ENCODE measurements at regions not wholly inside any gene's neighbourhood (a gene's known extent, or its start where the extent isn't known, plus 50 kb on each side); places are given as distances from the start of the nearest gene placed in this dataset.

DNA sequence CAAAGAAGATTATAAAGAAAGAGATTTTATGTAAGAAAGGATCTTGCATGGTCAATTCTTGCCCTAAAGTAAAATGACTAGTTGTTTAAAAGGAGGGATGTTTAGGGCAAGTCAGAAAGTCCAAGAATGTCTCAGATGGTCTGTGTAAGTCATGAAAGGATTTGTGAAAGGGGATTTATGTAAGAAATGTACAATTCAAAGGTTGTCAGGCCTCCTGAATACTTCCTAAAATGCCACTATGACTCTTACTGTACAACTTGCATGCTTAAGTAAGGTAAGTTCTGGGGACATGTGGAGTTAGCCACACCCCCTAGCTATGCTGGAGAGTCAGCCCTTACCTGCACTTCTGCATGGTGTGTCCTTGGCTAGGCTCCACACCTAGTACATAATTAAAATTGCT lies 328.9 kb upstream of the TGFBR2 start:
- Histone ChIP-seq H3K4me3 (no peak overlapping the region), H3K9me3 (peaks cover 0 to 18% (median 0%) of the 10 kb centered on the region in 11 donors), H3K36me3 (no peaks in the 10 kb centered on the region), H3K27me3 (no peaks in the 10 kb centered on the region), H3K4me1 (peaks cover 0 to 5% (median 0%) of the 10 kb centered on the region in 9 donors), H3K27ac (no peak overlapping the region)
- intact Hi-C loops (cut with DNase I) = no loop called here
- no peak for DNase-seq
- no peak for ATAC-seq
- TF ChIP-seq, protein P1, sequence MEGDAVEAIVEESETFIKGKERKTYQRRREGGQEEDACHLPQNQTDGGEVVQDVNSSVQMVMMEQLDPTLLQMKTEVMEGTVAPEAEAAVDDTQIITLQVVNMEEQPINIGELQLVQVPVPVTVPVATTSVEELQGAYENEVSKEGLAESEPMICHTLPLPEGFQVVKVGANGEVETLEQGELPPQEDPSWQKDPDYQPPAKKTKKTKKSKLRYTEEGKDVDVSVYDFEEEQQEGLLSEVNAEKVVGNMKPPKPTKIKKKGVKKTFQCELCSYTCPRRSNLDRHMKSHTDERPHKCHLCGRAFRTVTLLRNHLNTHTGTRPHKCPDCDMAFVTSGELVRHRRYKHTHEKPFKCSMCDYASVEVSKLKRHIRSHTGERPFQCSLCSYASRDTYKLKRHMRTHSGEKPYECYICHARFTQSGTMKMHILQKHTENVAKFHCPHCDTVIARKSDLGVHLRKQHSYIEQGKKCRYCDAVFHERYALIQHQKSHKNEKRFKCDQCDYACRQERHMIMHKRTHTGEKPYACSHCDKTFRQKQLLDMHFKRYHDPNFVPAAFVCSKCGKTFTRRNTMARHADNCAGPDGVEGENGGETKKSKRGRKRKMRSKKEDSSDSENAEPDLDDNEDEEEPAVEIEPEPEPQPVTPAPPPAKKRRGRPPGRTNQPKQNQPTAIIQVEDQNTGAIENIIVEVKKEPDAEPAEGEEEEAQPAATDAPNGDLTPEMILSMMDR (IDR thresholded peaks at IDR 0.05) = no peak

DNA sequence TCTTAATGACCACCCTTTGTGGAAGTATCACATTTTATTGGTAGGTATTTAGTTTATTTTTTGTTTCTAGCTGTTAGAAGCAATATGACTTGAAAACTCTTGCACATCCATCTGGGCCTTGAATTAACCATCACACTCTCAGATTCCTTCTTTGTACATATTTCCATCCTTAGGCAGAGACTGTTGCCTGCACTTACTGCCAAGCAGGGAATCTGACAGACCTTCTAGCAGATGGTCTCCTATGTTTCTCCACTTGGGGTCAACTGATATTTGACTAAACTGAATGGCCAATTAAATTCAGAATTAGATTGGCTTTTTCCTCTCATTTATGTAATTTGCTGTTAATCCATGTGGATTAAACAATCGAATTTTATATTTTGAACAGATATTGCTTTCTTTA lies 324.9 kb upstream of the TGFBR2 start:
- Histone ChIP-seq H3K4me3 (no peak overlapping the region), H3K4me1 (peaks cover 0 to 32% (median 15%) of the 10 kb centered on the region in 9 donors), H3K36me3 (no peaks in the 10 kb centered on the region), H3K9me3 (peaks cover 0 to 18% (median 0%) of the 10 kb centered on the region in 11 donors), H3K27ac (no peak overlapping the region), H3K27me3 (no peaks in the 10 kb centered on the region)
- intact Hi-C loops (cut with DNase I) = loop anchor here in 2 of 10 donors (10.0 kb wide), 1 partner anchor 323 kb away; the partner anchor contains the start of gene TGFBR2 (in 2 of the 2)
- DNase-seq (no peak), ATAC-seq (no peak)
- TF ChIP-seq, protein P1 (IDR thresholded peaks at IDR 0.05) = no peak
- 94 to 98% methylated on average over 1 of the region's 1 CpG for WGBS, 2 donors

DNA sequence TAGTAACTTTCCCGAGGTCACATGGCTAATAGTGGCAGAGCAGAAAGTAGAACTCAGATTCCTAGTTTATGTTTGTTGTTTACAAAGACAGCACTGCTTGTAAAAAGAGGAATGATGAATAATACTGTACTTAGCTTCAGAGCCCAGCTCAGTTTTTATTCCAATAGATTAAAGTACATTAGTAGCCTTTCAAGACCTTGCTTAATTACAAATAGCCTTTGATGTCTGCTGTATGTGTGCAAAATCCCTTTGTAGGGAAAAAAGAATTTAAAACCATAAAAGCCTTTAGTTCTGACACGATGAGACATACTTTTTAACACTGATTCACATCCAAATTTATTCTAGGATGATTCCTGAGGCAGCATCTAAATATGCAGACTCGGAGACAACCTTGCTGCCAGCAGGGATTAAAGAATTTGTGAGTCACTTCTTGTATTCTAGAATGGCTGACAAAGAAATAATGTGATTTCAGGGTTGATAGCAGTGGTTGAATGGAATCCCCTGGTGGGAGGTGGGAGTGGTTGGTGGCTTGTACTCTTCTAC lies 324.2 kb upstream of the TGFBR2 start:
- H3K4me3 ChIP-seq = no peak overlapping the region
- DNase-seq = no peak
- TF ChIP-seq, protein P1 (IDR thresholded peaks at IDR 0.05) = no peak
- H3K27me3 ChIP-seq = no peaks in the 10 kb centered on the region
- intact Hi-C loops (cut with DNase I) = loop anchor here in 2 of 10 donors (10.0 kb wide), 1 partner anchor 323 kb away; the partner anchor contains the start of gene TGFBR2 (in 2 of the 2)
- H3K36me3 ChIP-seq = no peaks in the 10 kb centered on the region
- no peak overlapping the region for H3K27ac ChIP-seq
- peak in 1 of 8 donors; percentile 62 for ATAC-seq
- H3K4me1 ChIP-seq = peaks cover 0 to 39% (median 20%) of the 10 kb centered on the region in 9 donors
- peaks cover 0 to 18% (median 0%) of the 10 kb centered on the region in 11 donors for H3K9me3 ChIP-seq
- 65 to 75% methylated on average over 3 of the region's 3 CpGs for WGBS, 2 donors

DNA sequence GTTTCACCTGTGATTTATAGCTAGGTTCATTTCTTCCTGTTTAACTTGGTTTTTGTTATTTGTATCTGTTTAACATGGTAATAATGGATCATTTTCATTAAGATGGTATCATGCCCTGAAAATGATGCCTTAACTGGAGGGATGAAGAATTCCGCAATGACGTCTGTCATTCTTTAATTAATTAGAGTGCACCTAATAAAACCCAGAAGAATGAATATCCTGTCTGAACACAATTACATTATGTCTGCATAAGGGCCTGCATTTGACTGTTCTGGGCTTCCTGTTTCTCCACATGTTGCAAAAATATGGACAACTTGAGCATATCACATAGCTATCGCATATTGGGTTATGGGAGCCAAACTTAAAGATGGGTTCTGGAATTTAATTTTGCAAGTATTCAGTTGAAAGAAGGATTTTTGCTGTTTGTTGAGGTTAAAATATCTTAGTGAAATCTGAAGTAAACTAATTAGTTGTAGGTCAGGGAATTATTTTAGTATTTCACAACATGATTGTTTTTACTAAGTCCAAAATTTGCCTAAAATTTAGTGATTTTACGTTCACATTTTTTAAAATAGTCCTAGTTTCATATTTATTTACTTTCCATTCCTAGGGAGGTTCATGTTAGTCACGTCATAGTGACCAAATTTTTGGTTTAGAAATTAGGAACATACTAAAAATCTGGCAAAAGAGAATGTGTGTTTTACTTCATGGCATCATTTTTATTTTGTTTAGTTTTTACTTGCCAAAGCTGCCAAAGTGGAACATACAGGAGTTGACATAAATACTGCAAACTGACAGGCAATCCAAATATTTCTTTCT lies 321.0 kb upstream of the TGFBR2 start:
- DNase-seq = no peak
- ATAC-seq = peak in 2 of 8 donors; percentile 26 to 33
- H3K4me1 ChIP-seq = peaks cover 0 to 63% (median 36%) of the 10 kb centered on the region in 9 donors
- intact Hi-C loops (cut with DNase I) = loop anchor here in 5 of 10 donors (5.0 to 10.0 kb wide), 3 partner anchors 53 to 407 kb away; partner anchors contain the start of gene TGFBR2 (in 2 of the 5)
- 66 to 73% methylated on average over 5 of the region's 5 CpGs for WGBS, 2 donors
- peak overlapping the region in 8 of 10 donors; percentile 20 to 76 (median 53) for H3K27ac ChIP-seq
- no peaks in the 10 kb centered on the region for H3K9me3 ChIP-seq
- H3K4me3 ChIP-seq = no peak overlapping the region
- no peaks in the 10 kb centered on the region for H3K27me3 ChIP-seq
- no peaks in the 10 kb centered on the region for H3K36me3 ChIP-seq
- TF ChIP-seq, protein P1 (IDR thresholded peaks at IDR 0.05) = no peak

Data from heart right ventricle (tissue), 16 donors.